ENCODE measurements at regions not wholly inside any gene's neighbourhood (a gene's known extent, or its start where the extent isn't known, plus 50 kb on each side); places are given as distances from the start of the nearest gene placed in this dataset.
"Not testable (repeated sequence)": the region's sequence is repeated elsewhere in the genome, so short reads cannot be mapped to it uniquely, and the experiment has no call there.

DNA sequence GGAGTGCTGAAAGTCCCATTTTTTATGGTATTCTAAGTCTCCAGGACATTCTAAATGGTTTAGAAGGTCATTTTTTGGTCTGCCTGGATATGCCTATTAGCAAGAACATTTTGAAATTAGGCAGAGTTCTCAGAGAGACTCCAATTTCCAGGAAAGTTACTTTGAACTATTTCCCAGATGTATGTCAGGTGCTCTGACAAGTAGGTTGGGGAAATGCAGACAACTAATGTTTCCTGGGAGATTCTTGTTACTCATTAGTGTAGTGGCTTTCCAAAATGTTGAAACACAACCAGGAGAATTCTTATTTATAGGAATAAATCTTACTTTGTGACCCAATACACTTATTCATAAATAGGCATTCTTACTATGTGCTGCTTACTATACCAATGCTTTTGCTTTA lies 268.4 kb downstream of the ZNF37A start:
- H3K9ac ChIP-seq (ENCODE audit: insufficient read length, low read depth); DNase-seq (ENCODE audit: low read depth, low spot score): not testable (repeated sequence)

DNA sequence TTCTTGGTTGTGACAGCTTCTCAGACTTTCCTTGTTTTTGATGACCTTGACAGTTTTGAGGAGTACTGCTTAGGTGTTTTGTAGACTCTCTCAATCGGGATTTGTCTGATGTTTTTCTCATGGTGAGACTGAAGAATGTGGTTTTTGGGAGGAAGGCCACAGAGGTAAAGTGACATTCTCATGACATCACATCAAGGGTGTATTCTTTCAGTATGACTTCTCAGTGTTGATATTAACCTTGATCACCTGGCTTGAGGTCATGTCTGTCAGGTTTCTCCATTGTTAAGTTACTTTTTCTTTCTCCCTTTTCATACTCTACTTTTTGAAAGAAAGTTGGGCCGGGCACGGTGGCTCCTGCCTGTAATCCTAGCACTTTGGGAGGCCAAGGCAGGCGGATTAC lies 269.9 kb downstream of the ZNF37A start:
- not testable (repeated sequence) for H3K27me3 ChIP-seq (ENCODE audit: insufficient read depth, insufficient read length); H3K9ac ChIP-seq (ENCODE audit: insufficient read length, low read depth); H3K4me1 ChIP-seq (ENCODE audit: insufficient read depth, insufficient read length); H3K9me3 ChIP-seq (ENCODE audit: insufficient read depth, low read length); H3K4me3 ChIP-seq (ENCODE audit: insufficient read length, low read depth); H3K36me3 ChIP-seq (ENCODE audit: insufficient read depth, insufficient read length, low read length); DNase-seq (ENCODE audit: low read depth, low spot score)

More for the DNA sequence above, 268.4 kb downstream of the ZNF37A start:
- H3K27me3 ChIP-seq (ENCODE audit: insufficient read depth, insufficient read length); H3K36me3 ChIP-seq (ENCODE audit: insufficient read depth, insufficient read length, low read length); H3K4me3 ChIP-seq (ENCODE audit: insufficient read length, low read depth); H3K4me1 ChIP-seq (ENCODE audit: insufficient read depth, insufficient read length); H3K9me3 ChIP-seq (ENCODE audit: insufficient read depth, low read length): not testable (repeated sequence)

DNA sequence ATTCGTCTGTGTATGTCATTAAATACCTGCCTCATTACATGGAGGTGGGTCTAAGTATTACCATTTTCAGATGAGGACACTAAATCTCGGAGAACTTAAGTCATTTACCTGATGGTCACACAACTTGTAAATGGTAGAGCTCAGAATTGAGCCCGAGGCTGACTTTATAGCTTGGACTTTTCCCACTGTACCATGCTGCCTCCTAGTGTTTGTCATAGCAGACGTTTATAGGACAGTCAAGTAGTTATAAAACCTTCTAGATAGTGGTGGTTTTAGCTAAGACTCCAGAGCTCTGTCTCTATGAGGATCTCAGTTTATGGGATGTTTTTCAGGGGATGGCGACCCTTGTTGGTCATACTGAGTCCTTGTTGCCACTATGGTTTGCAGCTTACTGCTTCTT lies 271.8 kb downstream of the ZNF37A start:
- not testable (repeated sequence) for H3K9ac ChIP-seq (ENCODE audit: insufficient read length, low read depth); H3K4me1 ChIP-seq (ENCODE audit: insufficient read depth, insufficient read length); H3K4me3 ChIP-seq (ENCODE audit: insufficient read length, low read depth); H3K9me3 ChIP-seq (ENCODE audit: insufficient read depth, low read length); DNase-seq (ENCODE audit: low read depth, low spot score); H3K36me3 ChIP-seq (ENCODE audit: insufficient read depth, insufficient read length, low read length); H3K27me3 ChIP-seq (ENCODE audit: insufficient read depth, insufficient read length)

DNA sequence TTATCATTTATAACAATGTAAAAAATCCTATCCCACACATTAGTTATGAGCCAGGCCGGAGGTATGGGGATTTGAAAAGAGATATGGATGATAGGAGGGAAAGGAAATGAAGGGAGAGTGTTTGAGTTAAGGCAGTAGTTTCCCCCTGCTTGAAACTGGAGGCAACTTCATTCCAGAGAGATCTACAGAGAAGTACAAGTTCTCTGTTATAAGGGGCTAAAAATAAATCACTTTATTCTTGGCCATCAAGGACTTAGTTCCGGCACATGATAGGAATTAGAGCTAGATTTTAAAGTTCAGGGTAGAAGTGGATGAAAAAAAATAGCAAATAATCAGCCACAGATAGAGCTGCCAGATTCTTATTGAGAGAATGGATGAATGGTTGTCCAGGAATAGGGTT lies 289.7 kb downstream of the ZNF37A start:
- H3K9ac ChIP-seq (ENCODE audit: insufficient read length, low read depth); H3K4me1 ChIP-seq (ENCODE audit: insufficient read depth, insufficient read length); H3K9me3 ChIP-seq (ENCODE audit: insufficient read depth, low read length); H3K36me3 ChIP-seq (ENCODE audit: insufficient read depth, insufficient read length, low read length); DNase-seq (ENCODE audit: low read depth, low spot score); H3K27me3 ChIP-seq (ENCODE audit: insufficient read depth, insufficient read length); H3K4me3 ChIP-seq (ENCODE audit: insufficient read length, low read depth): not testable (repeated sequence)

DNA sequence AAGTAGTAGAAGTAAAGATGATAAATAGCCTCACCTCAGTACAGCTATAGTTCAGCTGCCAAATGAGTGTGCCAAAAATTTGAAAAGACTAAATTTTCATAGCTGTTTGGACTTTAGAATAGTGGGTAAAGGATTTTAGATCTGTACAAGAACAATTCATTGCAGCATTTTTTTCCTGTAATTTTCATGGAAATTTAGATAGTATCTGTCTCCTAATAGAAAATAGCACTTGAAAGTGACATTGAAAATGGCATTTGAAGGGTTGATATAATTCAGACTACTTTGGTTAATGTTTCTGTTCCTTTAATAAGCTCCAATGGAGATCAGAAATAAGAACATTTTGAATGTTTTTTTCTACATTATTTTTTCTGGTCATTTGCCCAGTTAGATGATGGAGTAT lies 292.7 kb downstream of the ZNF37A start:
- H3K27me3 ChIP-seq (ENCODE audit: insufficient read depth, insufficient read length); H3K9ac ChIP-seq (ENCODE audit: insufficient read length, low read depth); DNase-seq (ENCODE audit: low read depth, low spot score); H3K9me3 ChIP-seq (ENCODE audit: insufficient read depth, low read length); H3K4me3 ChIP-seq (ENCODE audit: insufficient read length, low read depth); H3K4me1 ChIP-seq (ENCODE audit: insufficient read depth, insufficient read length); H3K36me3 ChIP-seq (ENCODE audit: insufficient read depth, insufficient read length, low read length): not testable (repeated sequence)

DNA sequence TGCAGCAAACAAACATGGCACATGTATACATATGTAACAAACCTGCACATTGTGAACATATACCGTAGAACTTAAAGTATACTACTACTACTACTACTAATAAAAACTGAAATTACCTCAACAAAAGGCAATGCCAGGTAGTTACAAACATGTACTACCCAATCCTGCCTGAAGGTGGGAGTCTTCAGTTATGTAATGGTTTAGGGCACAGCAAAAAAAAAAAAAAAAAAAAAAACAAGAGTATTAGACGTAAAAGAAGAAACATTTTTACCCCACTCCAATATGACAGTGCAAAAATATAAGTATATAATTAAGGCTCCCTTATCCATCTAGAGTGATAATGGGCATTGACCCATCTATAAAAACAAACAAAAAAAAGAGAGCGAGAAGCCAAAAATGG lies 296.6 kb downstream of the ZNF37A start:
- not testable (repeated sequence) for H3K9me3 ChIP-seq (ENCODE audit: insufficient read depth, low read length); DNase-seq (ENCODE audit: low read depth, low spot score); H3K9ac ChIP-seq (ENCODE audit: insufficient read length, low read depth); H3K4me3 ChIP-seq (ENCODE audit: insufficient read length, low read depth); H3K36me3 ChIP-seq (ENCODE audit: insufficient read depth, insufficient read length, low read length); H3K27me3 ChIP-seq (ENCODE audit: insufficient read depth, insufficient read length); H3K4me1 ChIP-seq (ENCODE audit: insufficient read depth, insufficient read length)

DNA sequence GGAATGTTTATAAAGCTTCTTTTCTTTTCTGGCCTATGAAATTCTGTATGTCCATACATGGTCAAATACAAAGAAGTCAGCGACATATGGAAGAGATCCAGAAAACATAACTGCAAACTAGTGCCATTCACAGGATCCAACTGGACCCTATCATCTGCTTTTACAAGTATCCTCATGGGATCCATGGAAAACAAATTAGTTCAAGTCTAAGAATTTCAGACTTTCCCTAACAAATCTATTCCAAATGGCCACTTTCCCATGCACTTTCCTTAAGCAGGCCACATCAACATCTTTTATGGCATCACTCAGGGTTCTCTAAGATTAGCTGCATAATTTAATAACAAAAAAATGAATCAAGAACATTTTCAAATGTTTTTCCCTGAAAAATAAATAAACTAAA lies 301.3 kb downstream of the ZNF37A start:
- not testable (repeated sequence) for DNase-seq (ENCODE audit: low read depth, low spot score)

DNA sequence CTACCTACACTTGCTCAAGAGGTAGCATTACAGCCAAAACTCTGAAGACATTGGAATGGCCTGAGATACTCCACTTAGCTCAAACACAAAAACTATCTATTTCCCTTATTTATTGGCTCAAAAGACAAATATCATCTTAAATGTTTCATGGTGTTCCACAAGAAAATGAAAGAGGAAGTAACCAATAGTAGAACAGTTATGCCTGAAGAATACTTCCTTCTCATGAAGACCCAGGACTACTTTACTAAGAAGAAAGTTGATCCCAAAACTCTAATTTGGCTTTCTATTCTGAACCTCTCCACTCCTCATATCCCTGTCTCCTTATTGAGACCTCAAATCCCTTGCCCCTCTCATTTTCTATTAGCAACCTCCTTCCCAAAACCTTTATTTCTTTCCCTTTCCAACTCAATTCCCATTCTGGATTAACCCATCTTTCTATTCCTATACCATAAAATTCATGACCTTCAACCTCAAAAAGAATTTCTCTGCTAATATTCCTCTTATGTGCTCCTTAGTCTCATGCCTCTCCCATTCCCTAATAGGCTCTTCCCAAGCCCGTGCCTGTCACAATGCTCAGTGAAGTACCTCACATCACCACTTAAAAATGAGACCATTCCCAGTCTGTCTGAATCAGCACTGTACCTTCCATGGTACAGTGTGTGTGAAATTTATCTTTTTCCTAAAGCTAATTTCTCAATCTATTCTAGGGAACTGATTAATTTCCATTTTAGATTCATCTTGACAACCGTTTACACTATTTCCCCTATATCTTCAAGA lies 302.2 kb downstream of the ZNF37A start:
- H3K4me3 ChIP-seq (ENCODE audit: insufficient read length, low read depth); H3K27me3 ChIP-seq (ENCODE audit: insufficient read depth, insufficient read length); H3K9me3 ChIP-seq (ENCODE audit: insufficient read depth, low read length); H3K4me1 ChIP-seq (ENCODE audit: insufficient read depth, insufficient read length); H3K36me3 ChIP-seq (ENCODE audit: insufficient read depth, insufficient read length, low read length); DNase-seq (ENCODE audit: low read depth, low spot score); H3K9ac ChIP-seq (ENCODE audit: insufficient read length, low read depth): not testable (repeated sequence)

More for the DNA sequence above, 301.3 kb downstream of the ZNF37A start:
- H3K9me3 ChIP-seq (ENCODE audit: insufficient read depth, low read length); H3K4me1 ChIP-seq (ENCODE audit: insufficient read depth, insufficient read length); H3K27me3 ChIP-seq (ENCODE audit: insufficient read depth, insufficient read length); H3K36me3 ChIP-seq (ENCODE audit: insufficient read depth, insufficient read length, low read length); H3K4me3 ChIP-seq (ENCODE audit: insufficient read length, low read depth); H3K9ac ChIP-seq (ENCODE audit: insufficient read length, low read depth): not testable (repeated sequence)

DNA sequence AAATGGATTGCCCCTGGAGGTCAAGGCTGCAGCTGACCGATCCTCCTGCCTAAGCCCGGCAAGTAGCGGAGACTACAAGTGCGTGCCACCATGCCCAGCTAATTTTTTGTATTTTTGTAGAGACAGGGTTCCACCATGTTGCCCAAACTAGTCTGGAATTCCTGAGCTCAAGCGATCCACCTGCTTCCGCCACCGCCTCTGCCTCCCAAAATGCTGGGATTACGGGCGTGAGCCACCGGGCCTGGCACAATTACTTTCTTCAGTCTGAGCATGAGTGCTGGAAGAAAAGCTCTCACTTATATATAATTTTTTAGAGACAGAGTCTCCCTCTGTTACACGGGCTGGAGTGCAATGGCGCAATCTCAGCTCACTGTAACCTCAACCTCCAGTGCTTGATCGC lies 307.4 kb downstream of the ZNF37A start:
- H3K9ac ChIP-seq (ENCODE audit: insufficient read length, low read depth); DNase-seq (ENCODE audit: low read depth, low spot score); H3K27me3 ChIP-seq (ENCODE audit: insufficient read depth, insufficient read length); H3K4me3 ChIP-seq (ENCODE audit: insufficient read length, low read depth); H3K36me3 ChIP-seq (ENCODE audit: insufficient read depth, insufficient read length, low read length); H3K9me3 ChIP-seq (ENCODE audit: insufficient read depth, low read length); H3K4me1 ChIP-seq (ENCODE audit: insufficient read depth, insufficient read length): not testable (repeated sequence)

DNA sequence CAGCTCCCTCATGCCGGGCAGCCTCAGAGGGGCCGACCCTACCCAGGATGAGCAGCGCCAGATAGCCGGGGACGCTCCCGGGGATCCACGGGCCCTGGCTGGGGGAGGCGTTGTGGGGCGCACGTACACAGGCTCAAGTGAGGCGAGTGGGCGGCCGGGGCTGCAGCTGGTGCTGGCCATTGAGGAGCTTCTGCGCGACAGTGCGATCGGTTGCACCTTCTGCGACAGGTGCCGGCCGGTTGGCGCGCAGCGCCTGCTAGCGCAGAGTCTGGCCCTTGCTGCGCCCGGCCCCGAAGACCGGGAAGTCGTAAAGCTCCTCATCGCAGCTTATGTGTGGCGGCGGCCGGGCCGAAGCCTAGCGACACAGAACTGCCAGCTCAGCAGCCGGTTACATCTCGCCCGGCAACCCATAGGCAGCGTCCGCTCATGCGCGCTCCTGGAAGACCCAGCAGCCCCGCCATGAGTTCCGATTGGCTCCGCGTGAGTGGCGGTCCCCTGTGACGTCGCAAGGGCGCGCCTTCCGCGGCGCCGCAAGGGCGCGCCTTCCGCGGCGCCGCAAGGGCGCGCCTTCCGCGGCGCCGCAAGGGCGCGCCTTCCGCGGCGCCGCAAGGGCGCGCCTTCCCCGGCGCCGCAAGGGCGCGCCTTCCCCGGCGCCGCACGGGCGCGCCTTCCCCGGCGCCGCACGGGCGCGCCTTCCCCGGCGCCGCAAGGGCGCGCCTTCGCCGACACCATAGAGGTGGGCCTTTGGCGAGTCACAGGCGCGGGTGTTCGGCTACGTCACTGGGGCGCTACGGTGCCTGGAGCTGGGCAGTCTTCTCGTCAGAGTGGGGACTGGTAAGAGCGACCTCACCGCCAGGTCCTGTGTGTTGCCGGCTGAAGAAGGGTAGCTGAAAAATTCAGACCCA lies 308.6 kb downstream of the ZNF37A start:
- H3K27me3 ChIP-seq (ENCODE audit: insufficient read depth, insufficient read length); H3K36me3 ChIP-seq (ENCODE audit: insufficient read depth, insufficient read length, low read length); H3K4me1 ChIP-seq (ENCODE audit: insufficient read depth, insufficient read length); H3K9me3 ChIP-seq (ENCODE audit: insufficient read depth, low read length): not testable (repeated sequence)
- peak; percentile 82 for DNase-seq (ENCODE audit: low read depth, low spot score)
- H3K4me3 ChIP-seq (ENCODE audit: insufficient read length, low read depth): peak overlapping the region; percentile 56
- peak overlapping the region; percentile 76 for H3K9ac ChIP-seq (ENCODE audit: insufficient read length, low read depth)

DNA sequence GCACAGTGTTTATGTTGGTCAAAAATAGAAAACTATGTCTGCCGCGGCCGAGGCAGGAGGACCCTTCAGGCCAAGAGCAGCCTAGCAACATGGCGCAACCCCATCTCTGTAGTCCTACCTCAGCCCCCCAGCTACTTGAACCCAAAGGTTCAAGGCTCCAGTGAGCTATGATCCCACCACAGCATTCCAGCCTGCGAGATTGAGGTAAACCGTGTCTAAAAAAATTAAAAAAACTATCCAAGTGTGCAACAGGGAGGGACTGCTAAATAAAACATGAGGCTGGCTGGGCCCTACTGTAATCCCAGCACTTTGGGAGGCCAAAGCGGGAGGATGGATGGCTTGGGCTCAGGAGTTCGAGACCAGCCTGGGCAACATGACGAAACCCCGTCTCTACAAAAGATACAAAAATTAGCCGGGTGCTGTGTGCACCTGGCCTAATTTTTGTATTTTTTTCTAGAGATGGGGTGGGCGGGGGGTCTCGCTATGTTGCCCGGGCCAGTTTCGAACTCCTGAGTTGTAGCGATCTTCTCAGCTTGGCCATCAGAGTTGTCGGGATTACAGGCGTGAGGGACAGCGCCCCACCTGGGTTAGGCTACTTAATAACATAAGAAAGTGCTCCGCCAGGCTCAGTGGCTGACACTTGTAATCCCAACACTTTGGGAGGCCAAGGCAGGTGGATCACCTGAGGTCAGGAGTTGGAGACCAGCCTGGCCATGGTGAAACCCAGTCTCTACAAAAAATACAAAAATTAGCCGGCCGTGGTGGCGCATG lies 309.4 kb downstream of the ZNF37A start:
- H3K27me3 ChIP-seq (ENCODE audit: insufficient read depth, insufficient read length); H3K4me1 ChIP-seq (ENCODE audit: insufficient read depth, insufficient read length); H3K9me3 ChIP-seq (ENCODE audit: insufficient read depth, low read length); DNase-seq (ENCODE audit: low read depth, low spot score); H3K36me3 ChIP-seq (ENCODE audit: insufficient read depth, insufficient read length, low read length): not testable (repeated sequence)
- Histone ChIP-seq H3K4me3 (ENCODE audit: insufficient read length, low read depth) (peak overlapping the region; percentile 40), H3K9ac (ENCODE audit: insufficient read length, low read depth) (peak overlapping the region; percentile 70)
